Esophagus muscularis mucosa (tissue), 4 donors: ENCODE measurements at regions not wholly inside any gene's neighbourhood (a gene's known extent, or its start where the extent isn't known, plus 50 kb on each side); places are given as distances from the start of the nearest gene placed in this dataset.

Experiments
- DNase-seq: peaks from one replicate; pipeline ENCODE4 v3.0.0-alpha.2; 2017; ENCODE audit errors: extremely low spot score
- H3K27ac ChIP-seq, 4 donors: fragments of 200-600 bp; sonication (generic); replicated peaks in 1 of 4; 1 replicate in 3 of 4; 2 replicates in 1 of 4; pipeline ENCODE4 v1.5.1; 2016 to 2019; ENCODE audit warnings: mild to moderate bottlenecking in 1 of 4
- H3K27me3 ChIP-seq, 4 donors: fragments of 200-600 bp; sonication (generic); one replicate each; pipeline versions ENCODE4 v1.5.1 to v1.6.0; 2016 to 2019
- H3K36me3 ChIP-seq, 4 donors: fragments of 200-600 bp; sonication (generic); one replicate each; pipeline ENCODE4 v1.5.1; 2016 to 2019
- H3K4me1 ChIP-seq, 4 donors: fragments of 200-600 bp; sonication (generic); one replicate each; pipeline ENCODE4 v1.5.1; 2016 to 2019
- H3K4me3 ChIP-seq, 4 donors: fragments of 200-600 bp; sonication (generic); 1 replicate in 2 of 4; 2 replicates in 2 of 4; pipeline ENCODE4 v1.5.1; 2016 to 2019; ENCODE audit warnings: mild to moderate bottlenecking in 4 of 4, moderate library complexity in 1 of 4
- H3K9me3 ChIP-seq, 4 donors: fragments of 200-600 bp; sonication (generic); 1 replicate in 3 of 4; 2 replicates in 1 of 4; pipeline ENCODE4 v1.5.1; 2016 to 2019
- CTCF ChIP-seq, 3 experiments: fragments of 200-600 bp in 2 of 3; fragments of 450-650 bp in 1 of 3; sonication (generic) in 2 of 3; IDR thresholded peaks; one replicate each; pipeline ENCODE4 v1.5.1; 2017 to 2019; ENCODE audit warnings: antibody characterized with exemption in 3 of 3, mild to moderate bottlenecking in 2 of 3, moderate library complexity in 1 of 3
- EP300 ChIP-seq: sonication (generic); formaldehyde crosslinking; IDR thresholded peaks from one replicate; pipeline ENCODE4 v1.6.1; 2017; ENCODE audit warnings: antibody characterized with exemption
- POLR2A ChIP-seq: fragments of 450-650 bp; IDR thresholded peaks from one replicate; pipeline ENCODE4 v1.6.1; 2017; ENCODE audit warnings: antibody characterized with exemption, moderate library complexity, mild to moderate bottlenecking, low read depth
- POLR2AphosphoS5 ChIP-seq, 2 donors: sonication (generic); formaldehyde crosslinking; IDR thresholded peaks; one replicate each; pipeline ENCODE4 v1.6.1; 2017; ENCODE audit warnings: antibody characterized with exemption in 2 of 2
- WGBS: methylation state at CpG from one replicate; pipeline ENCODE4 v1.1.5; 2018; 5-methylcytosine and 5-hydroxymethylcytosine counted together
- intact Hi-C: fragments of 100-400 bp; cut with DNase I; formaldehyde crosslinking; loops from one replicate; pipeline ENCODE4 v1.15.1; 2023

- Histone ChIP-seq H3K27ac (no peak overlapping the region), H3K27me3 (no peaks in the 10 kb centered on the region), H3K9me3 (no peaks in the 10 kb centered on the region), H3K4me3 (no peak overlapping the region), H3K36me3 (no peaks in the 10 kb centered on the region), H3K4me1 (no peaks in the 10 kb centered on the region)
- DNase-seq, result no peak
- TF ChIP-seq EP300, result no peak
- no peak for TF ChIP-seq CTCF (IDR thresholded peaks at IDR 0.05)
- no peak for TF ChIP-seq POLR2AphosphoS5 (IDR thresholded peaks at IDR 0.05)
- no peak for TF ChIP-seq POLR2A
- intact Hi-C loops, result no loop called here
Observed at GRCh38 chr3:116833202-116833601, 123.6 kb downstream of the TUSC7 start.

GRCh38 chr3:116834816-116835215 is 125.2 kb downstream of the TUSC7 start:
- intact Hi-C loops, result no loop called here
- TF ChIP-seq POLR2AphosphoS5 (IDR thresholded peaks at IDR 0.05), result no peak
- no peak for TF ChIP-seq EP300
- TF ChIP-seq POLR2A, result no peak
- TF ChIP-seq CTCF (IDR thresholded peaks at IDR 0.05), result no peak
- no peak overlapping the region for H3K27ac ChIP-seq
- H3K4me1 ChIP-seq, result no peaks in the 10 kb centered on the region
- no peaks in the 10 kb centered on the region for H3K9me3 ChIP-seq
- no peak overlapping the region for H3K4me3 ChIP-seq
- WGBS, result 92% methylated on average over 1 of the region's 1 CpG
- no peaks in the 10 kb centered on the region for H3K36me3 ChIP-seq
- DNase-seq, result no peak
- no peaks in the 10 kb centered on the region for H3K27me3 ChIP-seq

- H3K36me3 ChIP-seq, result no peaks in the 10 kb centered on the region
- no peaks in the 10 kb centered on the region for H3K9me3 ChIP-seq
- WGBS, result 80% methylated on average over 1 of the region's 1 CpG
- DNase-seq, result no peak
- intact Hi-C loops, result no loop called here
- H3K4me1 ChIP-seq, result no peaks in the 10 kb centered on the region
- no peak for TF ChIP-seq EP300
- no peak for TF ChIP-seq POLR2A
- no peak for TF ChIP-seq POLR2AphosphoS5 (IDR thresholded peaks at IDR 0.05)
- TF ChIP-seq CTCF (IDR thresholded peaks at IDR 0.05), result no peak
- no peak overlapping the region for H3K27ac ChIP-seq
- no peak overlapping the region for H3K4me3 ChIP-seq
- H3K27me3 ChIP-seq, result no peaks in the 10 kb centered on the region
Observed at GRCh38 chr3:116835658-116836057, 126.1 kb downstream of the TUSC7 start.

- Histone ChIP-seq H3K36me3 (no peaks in the 10 kb centered on the region), H3K27me3 (no peaks in the 10 kb centered on the region), H3K4me3 (no peak overlapping the region), H3K4me1 (no peaks in the 10 kb centered on the region), H3K27ac (no peak overlapping the region), H3K9me3 (no peaks in the 10 kb centered on the region)
- no peak for TF ChIP-seq EP300
- no peak for TF ChIP-seq POLR2A
- TF ChIP-seq CTCF (IDR thresholded peaks at IDR 0.05), result no peak
- TF ChIP-seq POLR2AphosphoS5 (IDR thresholded peaks at IDR 0.05), result no peak
- intact Hi-C loops, result no loop called here
- WGBS, result 75% methylated on average over 2 of the region's 2 CpGs
- no peak for DNase-seq
Observed at GRCh38 chr3:116836286-116836685, 126.7 kb downstream of the TUSC7 start.

GRCh38 chr3:116837483-116837882 is 127.9 kb downstream of the TUSC7 start:
- intact Hi-C loops, result no loop called here
- no peaks in the 10 kb centered on the region for H3K9me3 ChIP-seq
- H3K27ac ChIP-seq, result no peak overlapping the region
- TF ChIP-seq POLR2AphosphoS5 (IDR thresholded peaks at IDR 0.05) (no peak), CTCF (IDR thresholded peaks at IDR 0.05) (no peak), EP300 (no peak), POLR2A (no peak)
- H3K4me3 ChIP-seq, result no peak overlapping the region
- no peak for DNase-seq
- WGBS, result 80% methylated on average over 3 of the region's 3 CpGs
- H3K27me3 ChIP-seq, result no peaks in the 10 kb centered on the region
- no peaks in the 10 kb centered on the region for H3K36me3 ChIP-seq
- H3K4me1 ChIP-seq, result no peaks in the 10 kb centered on the region
